Gastrocnemius medialis (tissue), 4 donors: ENCODE measurements at regions not wholly inside any gene's neighbourhood (a gene's known extent, or its start where the extent isn't known, plus 50 kb on each side); places are given as distances from the start of the nearest gene placed in this dataset.

Experiments
- ATAC-seq, 2 donors: fragments of 150-250 bp; one replicate each; pipeline ENCODE4 v1.9.1; 2016
- DNase-seq, 2 donors: peaks; one replicate each; pipeline ENCODE4 v3.0.0-alpha.2; 2019
- H3K27ac ChIP-seq, 4 donors: fragments of 200-600 bp; sonication (generic); 1 replicate in 1 of 4; 2 replicates in 3 of 4; pipeline ENCODE4 v1.5.1; 2016 to 2018; ENCODE audit warnings: mild to moderate bottlenecking in 2 of 4, moderate library complexity in 1 of 4
- H3K27me3 ChIP-seq, 3 donors: fragments of 200-600 bp; sonication (generic) in 2 of 3; 1 replicate in 1 of 3; 2 replicates in 2 of 3; pipeline versions ENCODE4 v1.5.1 to v1.6.0; 2016 to 2019; ENCODE audit warnings: mild to moderate bottlenecking in 1 of 3, moderate library complexity in 1 of 3
- H3K36me3 ChIP-seq, 2 donors: fragments of 200-600 bp; sonication (generic) in 1 of 2; one replicate each; pipeline ENCODE4 v1.5.1; 2017 to 2018
- H3K4me1 ChIP-seq, 2 donors: fragments of 200-600 bp; sonication (generic) in 1 of 2; one replicate each; pipeline ENCODE4 v1.5.1; 2016 to 2017; ENCODE audit warnings: mild to moderate bottlenecking in 2 of 2
- H3K4me3 ChIP-seq, 4 donors: fragments of 200-600 bp; sonication (generic) in 3 of 4; 1 replicate in 1 of 4; 2 replicates in 3 of 4; pipeline ENCODE4 v1.5.1; 2016 to 2019; ENCODE audit warnings: mild to moderate bottlenecking in 2 of 4
- H3K9me3 ChIP-seq, 3 donors: fragments of 200-600 bp; sonication (generic) in 2 of 3; 1 replicate in 1 of 3; 2 replicates in 2 of 3; pipeline ENCODE4 v1.5.1; 2016 to 2019
- CTCF ChIP-seq, 5 experiments: fragments of 450-650 bp in 3 of 5; fragments of 200-600 bp in 2 of 5; sonication (generic) in 2 of 5; IDR thresholded peaks in 4 of 5; conservative IDR thresholded peaks in 1 of 5; 1 replicate in 4 of 5; 2 replicates in 1 of 5; pipeline ENCODE4 v1.5.1; 2016 to 2019; ENCODE audit warnings: antibody characterized with exemption in 5 of 5, mild to moderate bottlenecking in 3 of 5, moderate library complexity in 3 of 5
- POLR2A ChIP-seq, 2 donors: fragments of 450-650 bp; IDR thresholded peaks; one replicate each; pipeline ENCODE4 v1.6.1; 2017; ENCODE audit warnings: antibody characterized with exemption in 2 of 2, mild to moderate bottlenecking in 2 of 2, moderate library complexity in 2 of 2
- in situ Hi-C, 4 donors: fragments of 200-750 bp; cut with MboI; loops; one replicate each; pipeline versions ENCODE4 v1.15.0 to v1.8.0; 2017; ENCODE audit warnings: low sequenced_read_pairs in 4 of 4
- intact Hi-C: fragments of 100-400 bp; cut with DNase I; formaldehyde crosslinking; loops from one replicate; pipeline ENCODE4 v1.15.1; 2023; ENCODE audit warnings: low total_unique reads

- TF ChIP-seq POLR2A (IDR thresholded peaks at IDR 0.05), result no peak
- no peak for TF ChIP-seq CTCF (IDR thresholded peaks at IDR 0.05 in 4 of 5, conservative IDR thresholded peaks at IDR 0.05 in 1 of 5)
- no peak for DNase-seq
- Histone ChIP-seq H3K9me3 (no peaks in the 10 kb centered on the region), H3K36me3 (no peaks in the 10 kb centered on the region), H3K4me1 (no peaks in the 10 kb centered on the region), H3K27me3 (no peaks in the 10 kb centered on the region), H3K27ac (no peak overlapping the region), H3K4me3 (no peak overlapping the region)
- in situ Hi-C loops (no loop called here), intact Hi-C loops (no loop called here)
- no peak for ATAC-seq
Observed at GRCh38 chr6:135750081-135750480, 101.4 kb upstream of the PDE7B start.

GRCh38 chr6:135753196-135753595, 98.3 kb upstream of the PDE7B start:
- DNase-seq (no peak), ATAC-seq (no peak)
- Histone ChIP-seq H3K4me1 (no peaks in the 10 kb centered on the region), H3K36me3 (no peaks in the 10 kb centered on the region), H3K4me3 (no peak overlapping the region), H3K9me3 (no peaks in the 10 kb centered on the region), H3K27ac (no peak overlapping the region), H3K27me3 (no peaks in the 10 kb centered on the region)
- in situ Hi-C loops, result no loop called here
- TF ChIP-seq CTCF (IDR thresholded peaks at IDR 0.05 in 4 of 5, conservative IDR thresholded peaks at IDR 0.05 in 1 of 5) (no peak), POLR2A (IDR thresholded peaks at IDR 0.05) (no peak)
- intact Hi-C loops, result no loop called here

- H3K4me1 ChIP-seq, result no peaks in the 10 kb centered on the region
- in situ Hi-C loops, result no loop called here
- no peak overlapping the region for H3K27ac ChIP-seq
- DNase-seq, result no peak
- no peaks in the 10 kb centered on the region for H3K36me3 ChIP-seq
- no peak for ATAC-seq
- no peaks in the 10 kb centered on the region for H3K27me3 ChIP-seq
- TF ChIP-seq CTCF (IDR thresholded peaks at IDR 0.05 in 4 of 5, conservative IDR thresholded peaks at IDR 0.05 in 1 of 5), result no peak
- TF ChIP-seq POLR2A (IDR thresholded peaks at IDR 0.05), result no peak
- H3K4me3 ChIP-seq, result no peak overlapping the region
- no peaks in the 10 kb centered on the region for H3K9me3 ChIP-seq
- intact Hi-C loops, result no loop called here
Observed at GRCh38 chr6:135759831-135760230, 91.7 kb upstream of the PDE7B start.

- no peak for TF ChIP-seq CTCF (IDR thresholded peaks at IDR 0.05 in 4 of 5, conservative IDR thresholded peaks at IDR 0.05 in 1 of 5)
- TF ChIP-seq POLR2A (IDR thresholded peaks at IDR 0.05), result no peak
- in situ Hi-C loops (no loop called here), intact Hi-C loops (no loop called here)
- no peaks in the 10 kb centered on the region for H3K36me3 ChIP-seq
- H3K4me3 ChIP-seq, result no peak overlapping the region
- no peaks in the 10 kb centered on the region for H3K4me1 ChIP-seq
- no peaks in the 10 kb centered on the region for H3K27me3 ChIP-seq
- DNase-seq (no peak), ATAC-seq (no peak)
- H3K27ac ChIP-seq, result no peak overlapping the region
- no peaks in the 10 kb centered on the region for H3K9me3 ChIP-seq
Observed at GRCh38 chr6:135774006-135774405, 77.5 kb upstream of the PDE7B start.

GRCh38 chr6:135779213-135779612, 72.3 kb upstream of the PDE7B start:
- TF ChIP-seq CTCF (IDR thresholded peaks at IDR 0.05 in 4 of 5, conservative IDR thresholded peaks at IDR 0.05 in 1 of 5) (no peak), POLR2A (IDR thresholded peaks at IDR 0.05) (no peak)
- no peaks in the 10 kb centered on the region for H3K9me3 ChIP-seq
- no peaks in the 10 kb centered on the region for H3K4me1 ChIP-seq
- DNase-seq, result no peak
- no peak for ATAC-seq
- no peaks in the 10 kb centered on the region for H3K36me3 ChIP-seq
- in situ Hi-C loops (no loop called here), intact Hi-C loops (no loop called here)
- no peaks in the 10 kb centered on the region for H3K27me3 ChIP-seq
- H3K27ac ChIP-seq, result no peak overlapping the region
- H3K4me3 ChIP-seq, result no peak overlapping the region
